ENCODE measurements at regions not wholly inside any gene's neighbourhood (a gene's known extent, or its start where the extent isn't known, plus 50 kb on each side); places are given as distances from the start of the nearest gene placed in this dataset.

DNA sequence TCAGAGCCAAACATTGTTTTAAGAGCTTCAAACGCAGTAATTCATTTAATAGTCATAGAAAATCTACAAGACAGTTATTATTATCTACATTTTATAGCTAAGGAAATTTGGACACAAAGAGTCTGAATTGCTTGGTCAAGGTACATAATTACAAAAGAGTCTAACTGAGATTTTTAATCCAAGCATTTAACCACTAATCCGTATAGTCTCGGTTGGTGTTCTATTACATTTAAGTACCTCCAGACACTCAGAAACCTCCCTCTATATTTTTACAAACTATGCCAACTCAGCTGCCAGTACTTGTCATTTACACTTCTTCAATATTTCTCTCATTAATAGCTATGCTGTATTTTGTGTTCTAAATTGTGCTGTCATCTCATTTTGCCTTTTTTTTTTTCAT is 240.2 kb upstream of the PLSCR5 start:
- RAD21 ChIA-PET (ENCODE audit: low non-redundant PET in 1 of 2, low total read pairs in 2 of 2, uncharacterized antibody in 2 of 2, unreplicated experiment in 2 of 2) = no interaction called here
- no TSS peak for BruUV-seq (replicated peaks)
- Histone ChIP-seq H3K9ac (ENCODE audit: low read length) (no peak overlapping the region), H3K27ac (ENCODE audit: low read depth, low read length) (no peak overlapping the region), H3K4me3 (replicated peaks in 1 of 2; ENCODE audit: low read depth in 1 of 2, low read length in 2 of 2) (no peak overlapping the region), H3K4me1 (ENCODE audit: control insufficient read depth in 1 of 2, insufficient read depth in 2 of 2, low read length in 2 of 2) (no peaks in the 10 kb centered on the region), H4K20me1 (ENCODE audit: insufficient read depth) (no peaks in the 10 kb centered on the region), H3K79me2 (ENCODE audit: insufficient read depth, low read length) (no peaks in the 10 kb centered on the region), H3K9me2 (ENCODE audit: insufficient read depth) (no peaks in the 10 kb centered on the region; the same call in 1 of the 2 replicates), H3K9me3 (ENCODE audit: control insufficient read depth in 1 of 2, insufficient read depth in 1 of 2, low read depth in 1 of 2, low read length in 2 of 2) (no peaks in the 10 kb centered on the region), H3K36me3 (ENCODE audit: control insufficient read depth in 1 of 2, insufficient read depth in 2 of 2, low read length in 2 of 2) (no peaks in the 10 kb centered on the region), H2AFZ (ENCODE audit: low read depth, low read length, poor library complexity, severe bottlenecking) (no peak overlapping the region), H3K27me3 (ENCODE audit: insufficient read depth, low read length) (no peaks in the 10 kb centered on the region), H3K4me2 (ENCODE audit: low read length) (no peak overlapping the region)
- POLR2A ChIA-PET = no interaction called here
- DNase-seq (ENCODE audit: low read depth, low spot score) (no peak), ATAC-seq (no peak)
- CTCF ChIA-PET = no interaction called here
- no peak for TF ChIP-seq SP1 (IDR thresholded peaks at IDR 0.05; ENCODE audit: low read depth)
- no peak for TF ChIP-seq POLR2AphosphoS5 (IDR thresholded peaks at IDR 0.05; ENCODE audit: low read depth, low read length)
- no peak for TF ChIP-seq RAD21 (IDR thresholded peaks at IDR 0.05; ENCODE audit: low read depth)
- no peak for TF ChIP-seq SRF (IDR thresholded peaks at IDR 0.05; ENCODE audit: low read depth)
- TF ChIP-seq, protein P1, sequence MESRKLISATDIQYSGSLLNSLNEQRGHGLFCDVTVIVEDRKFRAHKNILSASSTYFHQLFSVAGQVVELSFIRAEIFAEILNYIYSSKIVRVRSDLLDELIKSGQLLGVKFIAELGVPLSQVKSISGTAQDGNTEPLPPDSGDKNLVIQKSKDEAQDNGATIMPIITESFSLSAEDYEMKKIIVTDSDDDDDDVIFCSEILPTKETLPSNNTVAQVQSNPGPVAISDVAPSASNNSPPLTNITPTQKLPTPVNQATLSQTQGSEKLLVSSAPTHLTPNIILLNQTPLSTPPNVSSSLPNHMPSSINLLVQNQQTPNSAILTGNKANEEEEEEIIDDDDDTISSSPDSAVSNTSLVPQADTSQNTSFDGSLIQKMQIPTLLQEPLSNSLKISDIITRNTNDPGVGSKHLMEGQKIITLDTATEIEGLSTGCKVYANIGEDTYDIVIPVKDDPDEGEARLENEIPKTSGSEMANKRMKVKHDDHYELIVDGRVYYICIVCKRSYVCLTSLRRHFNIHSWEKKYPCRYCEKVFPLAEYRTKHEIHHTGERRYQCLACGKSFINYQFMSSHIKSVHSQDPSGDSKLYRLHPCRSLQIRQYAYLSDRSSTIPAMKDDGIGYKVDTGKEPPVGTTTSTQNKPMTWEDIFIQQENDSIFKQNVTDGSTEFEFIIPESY (IDR thresholded peaks at IDR 0.05; ENCODE audit: extremely low read depth, insufficient replicate concordance, low read length) = no peak
- intact Hi-C loops (cut with micrococcal nuclease) = no loop called here

DNA sequence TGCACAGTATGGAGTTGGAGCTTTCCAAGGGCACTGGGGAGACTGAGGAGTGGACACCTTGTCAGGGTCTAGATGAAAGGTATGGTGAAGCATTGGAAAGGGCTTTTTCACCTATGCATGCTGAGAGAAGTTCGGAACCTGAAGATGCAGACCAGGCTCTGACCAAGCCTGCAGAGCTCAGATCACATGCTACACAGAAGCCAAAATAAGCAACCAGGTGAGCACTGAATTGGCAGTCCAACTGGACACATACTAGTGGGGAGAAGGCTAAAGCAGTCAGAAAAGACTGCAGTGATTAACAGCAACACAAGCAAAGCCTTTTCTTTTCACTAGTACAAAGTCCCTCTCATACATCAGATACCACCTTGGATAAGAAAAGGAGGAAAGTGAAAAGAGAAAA is 238.3 kb upstream of the PLSCR5 start:
- Histone ChIP-seq H3K36me3 (ENCODE audit: control insufficient read depth in 1 of 2, insufficient read depth in 2 of 2, low read length in 2 of 2) (no peaks in the 10 kb centered on the region), H3K9me3 (ENCODE audit: control insufficient read depth in 1 of 2, insufficient read depth in 1 of 2, low read depth in 1 of 2, low read length in 2 of 2) (no peaks in the 10 kb centered on the region), H3K9me2 (ENCODE audit: insufficient read depth) (no peaks in the 10 kb centered on the region; the same call in 1 of the 2 replicates), H3K27me3 (ENCODE audit: insufficient read depth, low read length) (no peaks in the 10 kb centered on the region), H3K27ac (ENCODE audit: low read depth, low read length) (no peak overlapping the region), H3K4me1 (ENCODE audit: control insufficient read depth in 1 of 2, insufficient read depth in 2 of 2, low read length in 2 of 2) (no peaks in the 10 kb centered on the region), H3K4me2 (ENCODE audit: low read length) (no peak overlapping the region), H2AFZ (ENCODE audit: low read depth, low read length, poor library complexity, severe bottlenecking) (no peak overlapping the region), H3K9ac (ENCODE audit: low read length) (no peak overlapping the region), H3K4me3 (replicated peaks in 1 of 2; ENCODE audit: low read depth in 1 of 2, low read length in 2 of 2) (no peak overlapping the region), H4K20me1 (ENCODE audit: insufficient read depth) (no peaks in the 10 kb centered on the region), H3K79me2 (ENCODE audit: insufficient read depth, low read length) (no peaks in the 10 kb centered on the region)
- no TSS peak for BruUV-seq (replicated peaks)
- CTCF ChIA-PET = no interaction called here
- ATAC-seq (no peak), DNase-seq (ENCODE audit: low read depth, low spot score) (no peak)
- intact Hi-C loops (cut with micrococcal nuclease) = no loop called here
- RAD21 ChIA-PET (ENCODE audit: low non-redundant PET in 1 of 2, low total read pairs in 2 of 2, uncharacterized antibody in 2 of 2, unreplicated experiment in 2 of 2) = no interaction called here
- POLR2A ChIA-PET = no interaction called here
- TF ChIP-seq RAD21 (IDR thresholded peaks at IDR 0.05; ENCODE audit: low read depth) (no peak), CEBPB (IDR thresholded peaks at IDR 0.05; ENCODE audit: low read depth) (no peak), JUND (IDR thresholded peaks at IDR 0.05) (no peak), SRF (IDR thresholded peaks at IDR 0.05; ENCODE audit: low read depth) (no peak), SP1 (IDR thresholded peaks at IDR 0.05; ENCODE audit: low read depth) (no peak), EGR1 (IDR thresholded peaks at IDR 0.05; ENCODE audit: low read depth) (no peak), EZH2phosphoT487 (IDR thresholded peaks at IDR 0.05; ENCODE audit: borderline replicate concordance) (no peak), SIN3A (IDR thresholded peaks at IDR 0.05; ENCODE audit: low read depth) (no peak), ELF1 (IDR thresholded peaks at IDR 0.05; ENCODE audit: borderline replicate concordance, low read depth) (no peak), POLR2AphosphoS5 (IDR thresholded peaks at IDR 0.05; ENCODE audit: low read depth, low read length) (no peak), CBX3 (IDR thresholded peaks at IDR 0.05; ENCODE audit: low read depth) (no peak), YY1 (IDR thresholded peaks at IDR 0.05; ENCODE audit: extremely low read depth, insufficient replicate concordance, low read depth, low read length) (no peak)
- TF ChIP-seq, protein P1 (IDR thresholded peaks at IDR 0.05; ENCODE audit: extremely low read depth, insufficient replicate concordance, low read length) = no peak
- TF ChIP-seq, protein P2, sequence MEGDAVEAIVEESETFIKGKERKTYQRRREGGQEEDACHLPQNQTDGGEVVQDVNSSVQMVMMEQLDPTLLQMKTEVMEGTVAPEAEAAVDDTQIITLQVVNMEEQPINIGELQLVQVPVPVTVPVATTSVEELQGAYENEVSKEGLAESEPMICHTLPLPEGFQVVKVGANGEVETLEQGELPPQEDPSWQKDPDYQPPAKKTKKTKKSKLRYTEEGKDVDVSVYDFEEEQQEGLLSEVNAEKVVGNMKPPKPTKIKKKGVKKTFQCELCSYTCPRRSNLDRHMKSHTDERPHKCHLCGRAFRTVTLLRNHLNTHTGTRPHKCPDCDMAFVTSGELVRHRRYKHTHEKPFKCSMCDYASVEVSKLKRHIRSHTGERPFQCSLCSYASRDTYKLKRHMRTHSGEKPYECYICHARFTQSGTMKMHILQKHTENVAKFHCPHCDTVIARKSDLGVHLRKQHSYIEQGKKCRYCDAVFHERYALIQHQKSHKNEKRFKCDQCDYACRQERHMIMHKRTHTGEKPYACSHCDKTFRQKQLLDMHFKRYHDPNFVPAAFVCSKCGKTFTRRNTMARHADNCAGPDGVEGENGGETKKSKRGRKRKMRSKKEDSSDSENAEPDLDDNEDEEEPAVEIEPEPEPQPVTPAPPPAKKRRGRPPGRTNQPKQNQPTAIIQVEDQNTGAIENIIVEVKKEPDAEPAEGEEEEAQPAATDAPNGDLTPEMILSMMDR (IDR thresholded peaks at IDR 0.05 in 2 of 3, conservative IDR thresholded peaks at IDR 0.05 in 1 of 3; ENCODE audit: borderline replicate concordance in 1 of 3, insufficient read depth in 1 of 3, low read depth in 2 of 3, low read length in 2 of 3) = no peak
- TF ChIP-seq, protein P3, sequence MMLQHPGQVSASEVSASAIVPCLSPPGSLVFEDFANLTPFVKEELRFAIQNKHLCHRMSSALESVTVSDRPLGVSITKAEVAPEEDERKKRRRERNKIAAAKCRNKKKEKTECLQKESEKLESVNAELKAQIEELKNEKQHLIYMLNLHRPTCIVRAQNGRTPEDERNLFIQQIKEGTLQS (IDR thresholded peaks at IDR 0.05) = no peak
